D341Med (cell line): ENCODE measurements at regions not wholly inside any gene's neighbourhood (a gene's known extent, or its start where the extent isn't known, plus 50 kb on each side); places are given as distances from the start of the nearest gene placed in this dataset.

Experiments
- DNase-seq: peaks from one replicate; pipeline ENCODE4 v3.0.0; 2012; ENCODE audit warnings: low spot score

GRCh38 chr13:72229067-72229466, 362.1 kb upstream of the DACH1 start:
- no peak for DNase-seq

- peak; percentile 75 for DNase-seq
Measured at GRCh38 chr13:72221276-72221962, 354.4 kb upstream of the DACH1 start.

DNA sequence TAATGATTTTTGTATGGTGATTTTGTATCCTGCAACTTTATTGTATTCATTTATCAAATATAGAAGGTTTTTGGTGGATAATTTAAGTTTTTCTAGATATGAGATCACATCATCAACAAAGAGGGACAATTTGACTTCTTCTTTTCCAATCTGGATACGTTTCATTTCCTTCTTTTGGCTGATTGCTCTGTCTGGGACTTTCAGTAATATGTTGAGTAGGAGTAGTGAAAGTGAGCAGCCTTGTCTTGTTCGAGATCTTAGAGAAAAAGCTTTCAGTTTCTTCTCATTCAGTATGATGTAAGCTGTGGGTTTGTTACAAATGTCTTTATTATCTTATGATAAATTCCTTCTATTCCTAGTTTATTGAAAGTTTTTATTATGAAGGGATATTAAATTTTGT, 352.0 kb upstream of the DACH1 start:
- DNase-seq = no peak

- DNase-seq = no peak
Measured at GRCh38 chr13:72217142-72217541, 350.1 kb upstream of the DACH1 start.

- DNase-seq = no peak
Measured at GRCh38 chr13:72208112-72208645, 341.2 kb upstream of the DACH1 start.

- no peak for DNase-seq
Measured at GRCh38 chr13:72205773-72206172, 338.8 kb upstream of the DACH1 start.

DNA sequence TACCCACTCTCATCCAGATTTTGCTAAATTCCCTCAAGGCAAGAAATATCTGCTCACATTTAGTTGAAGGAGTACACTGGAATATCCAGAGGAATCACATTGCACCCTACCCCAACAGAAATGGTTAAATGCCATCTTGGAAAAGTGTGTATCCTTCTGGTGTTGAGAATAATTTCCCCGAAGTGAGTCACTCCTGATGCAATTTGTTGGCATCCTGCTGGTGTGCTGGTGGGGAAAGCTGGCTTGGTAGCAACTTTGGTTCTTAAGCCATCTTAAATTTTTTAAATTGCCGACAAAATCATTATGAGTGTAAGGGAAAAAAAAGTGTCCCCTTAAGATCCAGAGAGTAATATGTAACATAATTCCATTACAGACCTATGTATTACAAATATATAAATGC, 337.3 kb upstream of the DACH1 start:
- DNase-seq = no peak

GRCh38 chr13:72201726-72202125, 334.7 kb upstream of the DACH1 start:
- DNase-seq = no peak

GRCh38 chr13:72199640-72200039, 332.6 kb upstream of the DACH1 start:
- no peak for DNase-seq

- no peak for DNase-seq
Measured at GRCh38 chr13:72198967-72199560, 332.1 kb upstream of the DACH1 start.

DNA sequence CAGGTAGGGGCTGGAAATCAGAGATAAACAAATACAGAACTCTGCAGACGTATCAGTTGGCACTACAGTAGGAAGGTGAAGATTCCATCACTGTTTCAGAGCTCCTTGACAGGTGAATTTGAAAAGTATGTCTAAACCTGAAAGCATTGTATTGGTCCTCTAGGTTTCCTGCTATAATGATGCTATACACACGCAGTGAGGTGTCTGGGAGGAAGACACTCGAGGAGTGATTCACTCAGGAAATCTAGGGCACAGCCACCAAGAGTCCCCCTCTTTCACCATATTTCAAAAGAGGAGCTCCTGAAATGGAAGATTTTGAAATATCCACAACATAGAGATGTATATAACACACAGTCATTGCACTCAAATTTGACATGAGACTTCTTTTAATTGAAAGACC, 331.0 kb upstream of the DACH1 start:
- DNase-seq = no peak

DNA sequence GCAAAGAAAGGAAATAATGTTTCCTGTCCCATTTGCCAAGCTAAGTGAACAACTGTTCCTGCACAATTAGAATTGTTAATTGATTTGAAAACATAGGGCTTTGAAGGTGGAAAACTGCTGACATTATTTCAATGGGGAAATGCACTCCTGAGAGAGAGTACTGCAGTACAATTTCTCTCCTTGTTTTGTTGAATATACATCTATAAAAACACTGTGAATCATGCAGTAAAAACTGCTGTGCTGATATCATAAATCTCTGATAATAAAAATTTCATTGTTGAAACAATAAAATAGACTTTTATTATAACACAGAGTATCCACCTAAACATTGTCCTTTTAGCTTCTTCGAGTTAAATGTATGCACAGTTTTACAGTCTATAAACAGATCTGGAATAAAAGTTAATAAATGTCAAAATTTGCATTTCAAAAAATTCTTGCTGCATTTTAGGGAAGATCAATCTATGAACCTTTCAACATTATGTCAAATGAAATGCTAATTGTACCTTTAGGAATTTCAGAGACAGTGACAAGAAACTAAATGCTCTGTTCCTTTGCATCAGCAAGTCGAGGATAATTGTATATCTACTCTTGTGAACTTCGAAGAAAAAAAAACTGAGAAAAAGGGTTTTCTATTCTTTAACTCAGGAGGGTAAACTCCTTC, 328.2 kb upstream of the DACH1 start:
- no peak for DNase-seq

DNA sequence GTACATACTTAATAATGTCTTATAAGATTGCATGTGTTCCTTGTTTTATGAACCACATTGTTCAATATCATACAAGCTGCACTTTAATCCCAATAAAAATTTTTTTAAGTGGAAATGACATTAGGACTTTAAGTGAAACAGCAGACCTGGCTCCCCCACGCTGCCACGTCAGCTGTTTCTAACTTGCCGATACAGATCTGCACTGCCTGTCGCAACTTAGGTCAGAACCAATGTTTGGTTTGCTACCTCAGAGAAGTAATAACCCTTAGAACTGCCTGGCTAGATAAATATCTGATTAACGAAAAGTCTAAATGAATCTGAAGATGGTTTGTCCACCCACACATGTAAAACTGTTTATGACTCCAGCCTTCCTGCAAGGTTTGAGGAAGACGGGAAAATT, 327.5 kb upstream of the DACH1 start:
- no peak for DNase-seq

DNA sequence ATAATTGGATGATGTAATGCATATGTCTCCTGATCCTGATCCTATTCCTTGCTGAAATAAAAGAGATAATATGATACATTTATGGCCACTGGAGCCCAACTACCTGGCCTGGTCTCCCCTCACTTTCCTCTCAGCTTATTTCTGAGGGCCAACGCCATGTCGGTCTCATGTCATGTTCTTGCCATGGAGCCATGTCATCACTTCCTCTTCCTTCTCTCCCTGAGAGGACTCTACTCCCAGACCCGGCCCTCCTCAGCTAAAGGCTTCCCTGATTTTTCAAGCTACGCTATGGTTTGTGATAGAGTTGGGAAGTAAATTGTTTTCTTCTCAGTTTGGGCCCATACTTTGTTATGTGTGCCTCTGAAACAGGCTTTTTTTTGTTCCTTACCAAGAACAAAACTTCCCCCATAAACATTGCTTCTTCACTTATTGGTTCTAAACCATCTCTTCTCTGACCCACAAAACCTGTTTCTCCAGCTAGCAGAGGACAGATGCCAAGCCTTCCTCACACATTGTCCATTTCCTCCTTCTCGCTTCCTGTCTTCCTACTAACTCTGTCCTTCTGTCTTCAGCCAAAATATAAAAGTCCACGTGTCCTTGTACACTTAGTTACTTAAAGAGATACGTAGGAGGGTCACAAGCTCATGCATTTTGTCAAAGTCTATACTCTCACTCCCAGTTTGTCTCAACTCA, 319.9 kb upstream of the DACH1 start:
- no peak for DNase-seq

DNA sequence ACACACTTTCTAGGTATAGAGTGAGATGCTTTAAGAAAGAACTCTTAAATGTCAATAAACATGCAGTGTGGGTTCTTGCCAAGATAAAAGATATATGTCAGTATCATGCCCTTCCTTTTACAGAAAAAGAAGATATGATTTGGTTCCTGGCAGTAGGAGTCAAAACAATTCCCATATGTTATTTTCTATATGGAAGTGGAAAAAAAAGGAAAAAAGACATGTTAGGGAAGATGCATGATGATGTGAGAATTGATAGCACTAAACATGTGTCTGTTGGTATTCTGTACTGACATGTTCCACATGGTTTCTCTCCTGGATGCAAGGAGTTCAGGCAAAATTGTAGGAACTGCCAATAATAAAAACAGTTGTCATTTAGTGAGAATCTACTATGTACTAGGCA, 318.8 kb upstream of the DACH1 start:
- no peak for DNase-seq

- no peak for DNase-seq
Measured at GRCh38 chr13:72181661-72182060, 314.7 kb upstream of the DACH1 start.

- no peak for DNase-seq
Measured at GRCh38 chr13:72180253-72180952, 313.4 kb upstream of the DACH1 start.

DNA sequence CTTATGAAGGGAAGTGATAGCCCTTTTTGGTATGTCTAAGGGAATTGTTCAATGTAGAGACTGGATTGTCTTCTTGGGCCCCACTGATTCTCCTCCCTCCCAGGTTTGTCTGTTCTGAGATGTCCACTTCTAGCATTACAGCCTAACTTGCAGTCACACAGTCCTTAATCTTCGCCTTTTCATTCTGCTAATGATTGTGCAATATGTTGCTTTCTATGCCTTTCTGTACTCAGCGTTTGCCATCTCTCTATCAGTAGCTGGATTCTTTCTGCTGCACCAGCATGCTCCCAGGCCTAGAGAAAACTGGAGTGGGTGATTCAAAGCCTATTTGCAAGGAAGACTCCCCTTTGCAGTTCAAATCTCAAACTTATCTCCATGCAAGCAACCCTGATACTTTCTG, 307.5 kb upstream of the DACH1 start:
- no peak for DNase-seq

DNA sequence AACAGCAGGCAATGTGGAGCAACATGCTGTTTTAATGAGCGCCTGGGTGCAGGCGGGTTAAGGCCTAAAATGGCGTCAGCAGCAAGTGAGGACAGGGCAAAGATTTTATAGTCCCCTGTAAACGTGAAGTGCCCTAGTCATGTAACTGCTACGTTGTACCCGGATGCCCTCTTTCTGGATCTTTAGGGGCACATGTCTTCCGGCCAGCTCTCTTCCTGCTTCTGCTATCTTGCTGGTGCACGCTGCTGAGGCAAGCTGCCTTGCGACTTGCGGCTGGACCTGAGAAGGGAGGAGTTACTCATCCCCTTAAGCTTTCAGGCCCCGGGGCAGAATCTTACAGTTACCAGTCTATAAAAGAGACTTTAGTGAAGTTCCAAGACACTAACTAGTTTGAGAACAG, 303.6 kb upstream of the DACH1 start:
- no peak for DNase-seq

- no peak for DNase-seq
Measured at GRCh38 chr13:72168126-72168855, 301.3 kb upstream of the DACH1 start.

- no peak for DNase-seq
Measured at GRCh38 chr13:72166102-72166650, 299.2 kb upstream of the DACH1 start.
